WTC11 (cell line): ENCODE measurements at regions not wholly inside any gene's neighbourhood (a gene's known extent, or its start where the extent isn't known, plus 50 kb on each side); places are given as distances from the start of the nearest gene placed in this dataset.

Experiments used
- ATAC-seq: fragments of 200-7000 bp; cut with Tn5 transposase; 2 replicates; pipeline ENCODE4 v1.10.0; 2021; ENCODE audit warnings: mild to moderate bottlenecking, moderate library complexity
- CTCF ChIA-PET: fragments of 300-600 bp; sonication (Branson Sonifier 250); formaldehyde crosslinking; loops from one replicate; lab custom pipeline; 2021; ENCODE audit warnings: antibody characterized with exemption; lab: Charles Lee
- POLR2A ChIA-PET: fragments of 350-600 bp; sonication (Branson Sonifier 250); formaldehyde crosslinking; loops from one replicate; lab custom pipeline; 2021; ENCODE audit warnings: antibody characterized with exemption; lab: Charles Lee
- DNase-seq: peaks from one replicate; pipeline ENCODE4 v3.0.0; 2021; ENCODE audit warnings: low spot score
- H3K27ac Mint-ChIP-seq: 2 replicates; pipeline ENCODE4 v1.8.0; 2021; ENCODE audit warnings: mixed read lengths
- H3K27me3 Mint-ChIP-seq: 2 replicates; pipeline ENCODE4 v1.8.0; 2021; ENCODE audit warnings: low read depth, mild to moderate bottlenecking, moderate library complexity, mixed read lengths
- H3K36me3 Mint-ChIP-seq: 2 replicates; pipeline ENCODE4 v1.8.0; 2021; ENCODE audit warnings: mixed read lengths
- H3K4me1 Mint-ChIP-seq: 2 replicates; pipeline ENCODE4 v1.8.0; 2022; ENCODE audit warnings: mixed read lengths
- H3K4me3 Mint-ChIP-seq: 2 replicates; pipeline ENCODE4 v1.8.0; 2021; ENCODE audit warnings: mild to moderate bottlenecking, moderate library complexity, mixed read lengths
- H3K9me3 Mint-ChIP-seq: 2 replicates; pipeline ENCODE4 v1.8.0; 2021; ENCODE audit warnings: mixed read lengths
- ATF2 ChIP-seq: sonication (generic); formaldehyde crosslinking; IDR thresholded peaks from 2 replicates; pipeline ENCODE4 v1.8.1; 2022; ENCODE audit warnings: low read depth, missing genetic modification reagents, borderline replicate concordance
- CBFB ChIP-seq: sonication (generic); formaldehyde crosslinking; IDR thresholded peaks from 2 replicates; pipeline ENCODE4 v1.8.1; 2022; ENCODE audit warnings: mild to moderate bottlenecking, low read depth, missing genetic modification reagents
- IRF1 ChIP-seq: sonication (generic); formaldehyde crosslinking; IDR thresholded peaks from 2 replicates; pipeline ENCODE4 v1.8.0; 2023; ENCODE audit warnings: missing genetic modification reagents
- JUN ChIP-seq: sonication (generic); formaldehyde crosslinking; IDR thresholded peaks from 2 replicates; pipeline ENCODE4 v1.8.0; 2023; ENCODE audit warnings: mild to moderate bottlenecking, missing genetic modification reagents
- MYBL2 ChIP-seq: sonication (generic); formaldehyde crosslinking; IDR thresholded peaks from 2 replicates; pipeline ENCODE4 v1.8.1; 2023; ENCODE audit warnings: mild to moderate bottlenecking, moderate library complexity, missing genetic modification reagents
- NFE2L1 ChIP-seq: sonication (generic); formaldehyde crosslinking; IDR thresholded peaks from 2 replicates; pipeline ENCODE4 v1.8.1; 2023; ENCODE audit warnings: missing genetic modification reagents
- NR1H2 ChIP-seq: sonication (generic); formaldehyde crosslinking; IDR thresholded peaks from 2 replicates; pipeline ENCODE4 v1.9.0; 2021; ENCODE audit warnings: mild to moderate bottlenecking, moderate library complexity, missing genetic modification reagents
- RELA ChIP-seq: sonication (generic); formaldehyde crosslinking; IDR thresholded peaks from 2 replicates; pipeline ENCODE4 v1.8.1; 2022; ENCODE audit warnings: missing genetic modification reagents, mild to moderate bottlenecking, borderline replicate concordance
- RORB ChIP-seq: fragments of 250-450 bp; sonication (Bioruptor Pico); IDR thresholded peaks from 2 replicates; pipeline ENCODE4 v1.9.0; 2021; ENCODE audit warnings: mild to moderate bottlenecking
- SP1 ChIP-seq: sonication (generic); formaldehyde crosslinking; conservative IDR thresholded peaks from 2 replicates; pipeline ENCODE4 v1.8.1; 2022; ENCODE audit warnings: missing genetic modification reagents
- TEAD4 ChIP-seq: sonication (generic); formaldehyde crosslinking; IDR thresholded peaks from 2 replicates; pipeline ENCODE4 v1.8.0; 2022; ENCODE audit warnings: mild to moderate bottlenecking, missing genetic modification reagents
- ZNF416 ChIP-seq: fragments of 250-450 bp; sonication (Bioruptor Pico); IDR thresholded peaks from 2 replicates; pipeline ENCODE4 v1.9.0; 2021; ENCODE audit warnings: mild to moderate bottlenecking, inconsistent platforms
- ZNF512 ChIP-seq: sonication (generic); formaldehyde crosslinking; IDR thresholded peaks from 2 replicates; pipeline ENCODE4 v1.8.1; 2022; ENCODE audit warnings: missing genetic modification reagents, borderline replicate concordance
- TF ChIP-seq, protein P1 (sequence below): fragments of 250-450 bp; sonication (Bioruptor Pico); conservative IDR thresholded peaks from 2 replicates; pipeline ENCODE4 v1.9.0; 2021; ENCODE audit warnings: mild to moderate bottlenecking
- TF ChIP-seq, protein P2 (sequence below): sonication (generic); formaldehyde crosslinking; conservative IDR thresholded peaks from 2 replicates; pipeline ENCODE4 v1.8.1; 2023; ENCODE audit warnings: mild to moderate bottlenecking, low read depth, missing genetic modification reagents, moderate library complexity
- TF ChIP-seq, protein P3 (sequence below): sonication (generic); formaldehyde crosslinking; IDR thresholded peaks from 2 replicates; pipeline ENCODE4 v1.8.1; 2022; ENCODE audit warnings: low read depth, mild to moderate bottlenecking, moderate library complexity, missing genetic modification reagents, borderline replicate concordance
- TF ChIP-seq, protein P4 (sequence below): sonication (generic); formaldehyde crosslinking; IDR thresholded peaks from 2 replicates; pipeline ENCODE4 v1.8.1; 2023; ENCODE audit warnings: mild to moderate bottlenecking, missing genetic modification reagents
- TF ChIP-seq, protein P5 (sequence below): sonication (generic); formaldehyde crosslinking; IDR thresholded peaks from 2 replicates; pipeline ENCODE4 v1.8.1; 2023; ENCODE audit warnings: mild to moderate bottlenecking, missing genetic modification reagents, moderate library complexity

GRCh38 chr1:78373676-78374075 is 117.1 kb upstream of the PTGFR start:
- no peaks in the 10 kb centered on the region; the same call in 1 of the 2 replicates for H3K27me3 Mint-ChIP-seq

More at GRCh38 chr1:78373676-78374075, 117.1 kb upstream of the PTGFR start:
- ChIA-PET CTCF (no interaction called here), POLR2A (no interaction called here)
- H3K4me3 Mint-ChIP-seq: no peak overlapping the region
- H3K36me3 Mint-ChIP-seq: no peaks in the 10 kb centered on the region
- no peaks in the 10 kb centered on the region for H3K9me3 Mint-ChIP-seq
- ATAC-seq (no peak), DNase-seq (no peak)
- TF ChIP-seq ZNF512: no peak
- TF ChIP-seq IRF1: no peak
- TF ChIP-seq, protein P1, sequence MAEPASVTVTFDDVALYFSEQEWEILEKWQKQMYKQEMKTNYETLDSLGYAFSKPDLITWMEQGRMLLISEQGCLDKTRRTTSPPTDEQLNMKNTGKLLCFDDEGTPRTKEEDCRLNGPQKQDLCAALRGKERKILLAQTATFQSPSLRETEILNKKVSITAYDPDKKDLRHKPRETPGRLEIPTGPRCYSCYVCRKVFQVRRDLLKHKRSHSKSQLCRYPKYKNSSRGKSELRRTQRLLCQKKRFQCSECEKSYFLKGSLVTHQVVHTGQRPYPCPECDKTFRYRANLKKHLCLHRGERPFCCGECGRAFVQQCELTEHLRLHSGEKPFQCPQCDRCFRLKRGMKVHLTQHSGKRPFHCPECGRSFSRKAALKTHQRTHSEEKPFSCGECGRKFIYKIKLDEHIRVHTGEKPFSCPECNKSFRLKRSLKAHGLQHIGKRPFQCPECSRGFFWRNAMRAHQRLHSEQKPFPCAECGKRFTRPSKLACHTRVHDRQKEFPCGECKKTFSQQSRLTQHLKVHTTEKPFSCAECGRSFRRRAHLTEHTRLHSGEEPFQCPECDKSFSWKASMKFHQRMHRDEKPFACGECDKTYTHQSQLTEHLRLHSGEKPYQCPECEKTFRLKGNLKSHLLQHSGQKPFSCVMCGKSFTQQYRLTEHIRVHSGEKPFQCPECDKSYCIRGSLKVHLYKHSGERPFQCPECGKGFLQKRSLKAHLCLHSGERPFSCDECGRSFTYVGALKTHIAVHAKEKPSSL: no peak
- no peak for TF ChIP-seq ATF2 (CRISPR knock-in tag)
- TF ChIP-seq NR1H2 (CRISPR knock-in tag): no peak
- no peak for TF ChIP-seq NFE2L1 (CRISPR knock-in tag)
- no peak for TF ChIP-seq SP1 (CRISPR knock-in tag)
- TF ChIP-seq MYBL2: no peak
- TF ChIP-seq ZNF416: no peak
- no peak for TF ChIP-seq JUN (CRISPR knock-in tag)
- TF ChIP-seq, protein P2, sequence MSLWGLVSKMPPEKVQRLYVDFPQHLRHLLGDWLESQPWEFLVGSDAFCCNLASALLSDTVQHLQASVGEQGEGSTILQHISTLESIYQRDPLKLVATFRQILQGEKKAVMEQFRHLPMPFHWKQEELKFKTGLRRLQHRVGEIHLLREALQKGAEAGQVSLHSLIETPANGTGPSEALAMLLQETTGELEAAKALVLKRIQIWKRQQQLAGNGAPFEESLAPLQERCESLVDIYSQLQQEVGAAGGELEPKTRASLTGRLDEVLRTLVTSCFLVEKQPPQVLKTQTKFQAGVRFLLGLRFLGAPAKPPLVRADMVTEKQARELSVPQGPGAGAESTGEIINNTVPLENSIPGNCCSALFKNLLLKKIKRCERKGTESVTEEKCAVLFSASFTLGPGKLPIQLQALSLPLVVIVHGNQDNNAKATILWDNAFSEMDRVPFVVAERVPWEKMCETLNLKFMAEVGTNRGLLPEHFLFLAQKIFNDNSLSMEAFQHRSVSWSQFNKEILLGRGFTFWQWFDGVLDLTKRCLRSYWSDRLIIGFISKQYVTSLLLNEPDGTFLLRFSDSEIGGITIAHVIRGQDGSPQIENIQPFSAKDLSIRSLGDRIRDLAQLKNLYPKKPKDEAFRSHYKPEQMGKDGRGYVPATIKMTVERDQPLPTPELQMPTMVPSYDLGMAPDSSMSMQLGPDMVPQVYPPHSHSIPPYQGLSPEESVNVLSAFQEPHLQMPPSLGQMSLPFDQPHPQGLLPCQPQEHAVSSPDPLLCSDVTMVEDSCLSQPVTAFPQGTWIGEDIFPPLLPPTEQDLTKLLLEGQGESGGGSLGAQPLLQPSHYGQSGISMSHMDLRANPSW (CRISPR knock-in tag): no peak
- TF ChIP-seq, protein P3, sequence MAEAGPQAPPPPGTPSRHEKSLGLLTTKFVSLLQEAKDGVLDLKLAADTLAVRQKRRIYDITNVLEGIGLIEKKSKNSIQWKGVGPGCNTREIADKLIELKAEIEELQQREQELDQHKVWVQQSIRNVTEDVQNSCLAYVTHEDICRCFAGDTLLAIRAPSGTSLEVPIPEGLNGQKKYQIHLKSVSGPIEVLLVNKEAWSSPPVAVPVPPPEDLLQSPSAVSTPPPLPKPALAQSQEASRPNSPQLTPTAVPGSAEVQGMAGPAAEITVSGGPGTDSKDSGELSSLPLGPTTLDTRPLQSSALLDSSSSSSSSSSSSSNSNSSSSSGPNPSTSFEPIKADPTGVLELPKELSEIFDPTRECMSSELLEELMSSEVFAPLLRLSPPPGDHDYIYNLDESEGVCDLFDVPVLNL: no peak
- TF ChIP-seq RORB: no peak
- TF ChIP-seq, protein P4, sequence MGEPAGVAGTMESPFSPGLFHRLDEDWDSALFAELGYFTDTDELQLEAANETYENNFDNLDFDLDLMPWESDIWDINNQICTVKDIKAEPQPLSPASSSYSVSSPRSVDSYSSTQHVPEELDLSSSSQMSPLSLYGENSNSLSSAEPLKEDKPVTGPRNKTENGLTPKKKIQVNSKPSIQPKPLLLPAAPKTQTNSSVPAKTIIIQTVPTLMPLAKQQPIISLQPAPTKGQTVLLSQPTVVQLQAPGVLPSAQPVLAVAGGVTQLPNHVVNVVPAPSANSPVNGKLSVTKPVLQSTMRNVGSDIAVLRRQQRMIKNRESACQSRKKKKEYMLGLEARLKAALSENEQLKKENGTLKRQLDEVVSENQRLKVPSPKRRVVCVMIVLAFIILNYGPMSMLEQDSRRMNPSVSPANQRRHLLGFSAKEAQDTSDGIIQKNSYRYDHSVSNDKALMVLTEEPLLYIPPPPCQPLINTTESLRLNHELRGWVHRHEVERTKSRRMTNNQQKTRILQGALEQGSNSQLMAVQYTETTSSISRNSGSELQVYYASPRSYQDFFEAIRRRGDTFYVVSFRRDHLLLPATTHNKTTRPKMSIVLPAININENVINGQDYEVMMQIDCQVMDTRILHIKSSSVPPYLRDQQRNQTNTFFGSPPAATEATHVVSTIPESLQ (CRISPR knock-in tag): no peak
- no peak for TF ChIP-seq TEAD4 (CRISPR knock-in tag)
- TF ChIP-seq RELA: no peak
- TF ChIP-seq, protein P5, sequence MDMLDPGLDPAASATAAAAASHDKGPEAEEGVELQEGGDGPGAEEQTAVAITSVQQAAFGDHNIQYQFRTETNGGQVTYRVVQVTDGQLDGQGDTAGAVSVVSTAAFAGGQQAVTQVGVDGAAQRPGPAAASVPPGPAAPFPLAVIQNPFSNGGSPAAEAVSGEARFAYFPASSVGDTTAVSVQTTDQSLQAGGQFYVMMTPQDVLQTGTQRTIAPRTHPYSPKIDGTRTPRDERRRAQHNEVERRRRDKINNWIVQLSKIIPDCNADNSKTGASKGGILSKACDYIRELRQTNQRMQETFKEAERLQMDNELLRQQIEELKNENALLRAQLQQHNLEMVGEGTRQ: no peak
- no peak for TF ChIP-seq CBFB (CRISPR knock-in tag)
- no peak overlapping the region for H3K27ac Mint-ChIP-seq
- H3K4me1 Mint-ChIP-seq: no peaks in the 10 kb centered on the region
